Lung (tissue), 11 donors: ENCODE measurements at regions not wholly inside any gene's neighbourhood (a gene's known extent, or its start where the extent isn't known, plus 50 kb on each side); places are given as distances from the start of the nearest gene placed in this dataset.

Source experiments
- ATAC-seq: fragments of 200-7000 bp; cut with Tn5 transposase; one replicate; pipeline ENCODE4 v1.9.1; 2020; ENCODE audit warnings: moderate number of reproducible peaks; ENCODE audit not compliant: insufficient read depth, low FRiP score
- DNase-seq, 3 donors: peaks; one replicate each; pipeline ENCODE4 v3.0.0-alpha.2; 2013 to 2017
- H3K27ac ChIP-seq, 2 donors: one replicate each; pipeline ENCODE4 v1.5.1; 2013; ENCODE audit warnings: mild to moderate bottlenecking in 2 of 2, moderate library complexity in 2 of 2, control low read depth in 1 of 2, inconsistent platforms in 1 of 2, low read depth in 1 of 2, low read length in 1 of 2
- H3K27me3 ChIP-seq, 3 donors: one replicate each; pipeline ENCODE4 v1.5.1; 2013; ENCODE audit warnings: low read length in 2 of 3; ENCODE audit not compliant: control insufficient read depth in 3 of 3, insufficient read depth in 3 of 3
- H3K36me3 ChIP-seq, 4 donors: one replicate each; pipeline ENCODE4 v1.5.1; 2013; ENCODE audit warnings: low read length in 4 of 4, mild to moderate bottlenecking in 1 of 4, moderate library complexity in 1 of 4; ENCODE audit not compliant: control insufficient read depth in 4 of 4, insufficient read depth in 4 of 4
- H3K4me1 ChIP-seq, 5 donors: one replicate each; pipeline ENCODE4 v1.5.1; 2013; ENCODE audit warnings: low read length in 5 of 5, mild to moderate bottlenecking in 2 of 5, moderate library complexity in 1 of 5; ENCODE audit not compliant: control insufficient read depth in 5 of 5, insufficient read depth in 5 of 5
- H3K4me3 ChIP-seq: one replicate; pipeline ENCODE4 v1.5.1; 2013; ENCODE audit warnings: mild to moderate bottlenecking, control low read depth, moderate library complexity
- H3K9ac ChIP-seq, 2 donors: one replicate each; pipeline ENCODE4 v1.5.1; 2013; ENCODE audit warnings: low read length in 2 of 2, control low read depth in 1 of 2; ENCODE audit not compliant: insufficient read depth in 1 of 2
- H3K9me3 ChIP-seq, 4 donors: one replicate each; pipeline ENCODE4 v1.5.1; 2013; ENCODE audit warnings: low read length in 3 of 4, mild to moderate bottlenecking in 1 of 4, moderate library complexity in 1 of 4; ENCODE audit not compliant: control insufficient read depth in 4 of 4, insufficient read depth in 3 of 4
- WGBS, 2 donors: extraction: QIAGEN DNeasy Blood & Tissue Kit; methylation state at CpG; one replicate each; pipeline ENCODE4 v1.1.7; 2013; 5-methylcytosine and 5-hydroxymethylcytosine counted together
- TF ChIP-seq, protein P1 (sequence below): IDR thresholded peaks from 2 replicates; pipeline ENCODE4 v1.5.1; 2012; ENCODE audit warnings: mild to moderate bottlenecking; ENCODE audit errors: control extremely low read depth, extremely low read depth
- donor health status: control.
- donor health status: control.
- donor health status: Bipolar disorder and iron deficiency.
- donor health status: healthy.
- donor health status: DM: yes; HTN: yes; CAD: no.

DNA sequence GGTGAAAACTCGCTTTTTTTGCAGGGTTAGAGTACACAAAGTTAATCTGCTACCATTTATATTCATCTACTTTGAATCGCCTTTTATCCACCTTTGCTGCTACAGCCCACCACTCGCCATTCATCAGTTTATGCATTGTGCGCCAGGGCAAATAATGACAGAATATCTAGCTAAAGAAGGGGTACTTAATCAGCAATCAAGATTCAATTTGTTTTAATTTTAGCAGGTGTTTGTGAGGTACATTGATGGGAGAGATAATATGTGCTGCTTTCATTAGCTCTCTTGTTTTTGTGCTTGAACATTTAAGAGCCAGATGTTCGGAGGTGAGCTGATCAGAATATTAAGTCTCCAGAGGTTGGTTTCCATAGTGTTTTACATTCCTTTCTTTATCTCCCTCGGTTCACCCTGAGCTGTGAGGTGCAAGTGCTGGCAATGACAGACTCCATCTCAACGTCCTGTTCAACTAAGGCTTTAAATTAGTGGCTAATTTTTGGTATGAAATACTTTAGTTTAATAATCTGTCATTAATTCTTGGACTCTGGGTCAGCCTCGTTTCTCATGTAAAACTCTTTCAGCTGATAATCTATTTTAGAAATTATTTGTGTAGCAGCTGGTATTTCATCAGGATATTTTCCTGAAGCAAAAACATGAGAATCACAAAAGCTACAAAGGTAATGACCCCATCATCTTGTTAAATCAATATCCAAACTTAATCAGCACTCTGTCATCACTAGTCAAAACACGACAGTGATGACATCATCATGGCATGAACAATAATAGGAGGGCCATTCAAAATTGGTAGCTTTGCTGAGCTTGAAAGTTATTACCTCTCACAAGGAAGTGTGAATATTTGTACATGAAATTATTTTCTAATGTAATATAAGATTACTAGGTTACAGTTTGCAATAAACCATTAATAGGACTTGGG is 479.9 kb upstream of the FANCL start:
- TF ChIP-seq, protein P1, sequence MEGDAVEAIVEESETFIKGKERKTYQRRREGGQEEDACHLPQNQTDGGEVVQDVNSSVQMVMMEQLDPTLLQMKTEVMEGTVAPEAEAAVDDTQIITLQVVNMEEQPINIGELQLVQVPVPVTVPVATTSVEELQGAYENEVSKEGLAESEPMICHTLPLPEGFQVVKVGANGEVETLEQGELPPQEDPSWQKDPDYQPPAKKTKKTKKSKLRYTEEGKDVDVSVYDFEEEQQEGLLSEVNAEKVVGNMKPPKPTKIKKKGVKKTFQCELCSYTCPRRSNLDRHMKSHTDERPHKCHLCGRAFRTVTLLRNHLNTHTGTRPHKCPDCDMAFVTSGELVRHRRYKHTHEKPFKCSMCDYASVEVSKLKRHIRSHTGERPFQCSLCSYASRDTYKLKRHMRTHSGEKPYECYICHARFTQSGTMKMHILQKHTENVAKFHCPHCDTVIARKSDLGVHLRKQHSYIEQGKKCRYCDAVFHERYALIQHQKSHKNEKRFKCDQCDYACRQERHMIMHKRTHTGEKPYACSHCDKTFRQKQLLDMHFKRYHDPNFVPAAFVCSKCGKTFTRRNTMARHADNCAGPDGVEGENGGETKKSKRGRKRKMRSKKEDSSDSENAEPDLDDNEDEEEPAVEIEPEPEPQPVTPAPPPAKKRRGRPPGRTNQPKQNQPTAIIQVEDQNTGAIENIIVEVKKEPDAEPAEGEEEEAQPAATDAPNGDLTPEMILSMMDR = no peak
- Histone ChIP-seq H3K27ac (no peak overlapping the region), H3K4me3 (no peak overlapping the region), H3K9ac (no peak overlapping the region), H3K27me3 (no peaks in the 10 kb centered on the region), H3K36me3 (no peaks in the 10 kb centered on the region), H3K9me3 (no peaks in the 10 kb centered on the region), H3K4me1 (no peaks in the 10 kb centered on the region)
- DNase-seq (no peak), ATAC-seq (no peak)
- WGBS, 2 donors = 65 to 80% methylated on average over 9 of the region's 9 CpGs

DNA sequence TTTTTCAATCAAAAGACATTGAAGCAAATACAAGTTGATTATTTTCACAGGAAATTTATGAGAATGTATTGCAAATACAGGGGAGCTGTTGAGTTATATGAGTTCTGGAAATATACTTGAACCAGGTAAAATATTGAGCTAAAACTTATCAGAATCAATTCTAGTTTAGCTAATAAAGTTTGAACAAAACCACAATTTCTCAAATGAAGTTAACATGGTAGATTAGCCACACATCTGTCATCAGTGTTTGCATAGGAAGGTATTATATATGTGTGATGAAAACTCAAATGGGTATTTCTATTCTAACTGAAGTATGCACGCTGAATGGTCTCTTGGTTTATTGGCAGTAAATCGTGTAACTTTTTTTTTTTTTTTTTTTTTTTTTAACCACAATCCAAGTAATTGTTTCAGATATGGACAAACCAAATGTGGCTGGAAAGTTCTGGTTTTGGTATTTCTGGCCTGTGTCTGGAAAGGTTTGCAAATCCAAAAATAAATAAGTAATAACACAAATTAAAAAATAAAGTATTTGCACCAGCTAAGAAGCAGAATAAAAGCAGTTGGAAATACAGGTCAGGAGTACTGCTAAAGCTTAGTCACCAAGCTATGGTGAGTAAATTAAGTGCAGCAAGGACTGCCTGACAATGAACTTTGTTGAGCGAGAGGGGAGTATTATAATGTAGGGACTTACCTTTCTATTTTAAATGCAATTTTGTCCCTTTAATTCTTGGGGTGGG is 479.1 kb upstream of the FANCL start:
- ATAC-seq = no peak
- H3K4me3 ChIP-seq = no peak overlapping the region
- no peak for DNase-seq
- no peaks in the 10 kb centered on the region for H3K36me3 ChIP-seq
- no peaks in the 10 kb centered on the region for H3K4me1 ChIP-seq
- H3K27ac ChIP-seq = no peak overlapping the region
- WGBS, 2 donors = 77 to 86% methylated on average over 3 of the region's 3 CpGs
- H3K9me3 ChIP-seq = no peaks in the 10 kb centered on the region
- H3K9ac ChIP-seq = no peak overlapping the region
- TF ChIP-seq, protein P1 = no peak
- H3K27me3 ChIP-seq = no peaks in the 10 kb centered on the region

DNA sequence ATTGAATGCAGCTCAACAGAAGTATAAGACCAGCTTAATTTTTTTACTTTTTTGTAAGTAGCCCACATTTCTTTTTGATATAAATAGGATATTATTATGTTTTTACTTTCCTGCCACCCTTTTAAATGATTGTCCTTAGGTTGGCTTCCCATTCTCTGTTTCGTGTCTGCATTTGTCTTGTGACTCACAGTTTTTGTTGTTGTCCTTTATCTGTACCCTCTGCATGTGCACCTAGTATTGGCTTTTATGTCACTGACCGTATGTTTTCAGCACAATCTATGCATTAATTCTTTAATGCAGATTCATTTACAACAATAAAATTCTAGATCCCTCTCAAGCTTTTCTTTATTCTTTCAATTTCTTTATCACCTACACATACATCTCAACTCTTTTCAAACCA is 474.2 kb upstream of the FANCL start:
- no peaks in the 10 kb centered on the region for H3K27me3 ChIP-seq
- DNase-seq (no peak), ATAC-seq (no peak)
- no peaks in the 10 kb centered on the region for H3K36me3 ChIP-seq
- H3K4me1 ChIP-seq = no peaks in the 10 kb centered on the region
- H3K9ac ChIP-seq = no peak overlapping the region
- H3K4me3 ChIP-seq = no peak overlapping the region
- no peak overlapping the region for H3K27ac ChIP-seq
- TF ChIP-seq, protein P1 = no peak
- 82% methylated on average over 2 of the region's 2 CpGs for WGBS, 2 donors
- H3K9me3 ChIP-seq = peaks cover 0 to 2% (median 0%) of the 10 kb centered on the region in 4 donors
